ENCODE measurements at regions not wholly inside any gene's neighbourhood (a gene's known extent, or its start where the extent isn't known, plus 50 kb on each side); places are given as distances from the start of the nearest gene placed in this dataset.

- TF ChIP-seq ZNF462 (CRISPR knock-in tag; IDR thresholded peaks at IDR 0.05) (no peak), CTCF (conservative IDR thresholded peaks at IDR 0.05; ENCODE audit: low read depth in 2 of 2) (no peak), ZNF331 (CRISPR knock-in tag; IDR thresholded peaks at IDR 0.05; ENCODE audit: low read depth) (no peak), NANOG (IDR thresholded peaks at IDR 0.05; ENCODE audit: borderline replicate concordance) (no peak)
Observed at GRCh38 chr10:28997734-28998133, 291.1 kb upstream of the LYZL1 start (continued).

- Mint-ChIP-seq H3K27ac (no peak overlapping the region), H3K4me1 (no peaks in the 10 kb centered on the region), H3K36me3 (ENCODE audit: low read depth) (0 out of 3 replicates have a peak, but pooled peaks cover under 1% of the 10 kb centered on the region), H3K9me3 (peaks cover 3% of the 10 kb centered on the region; the same call in 1 of the 3 replicates), H3K27me3 (ENCODE audit: insufficient read depth, low read depth, poor library complexity) (no peaks in the 10 kb centered on the region), H3K4me3 (no peak overlapping the region)
- H3K27ac ChIP-seq (ENCODE audit: low read depth) = no peak overlapping the region
- ATAC-seq (no peak), DNase-seq (ENCODE audit: low spot score) (no peak)
- no peak overlapping the region for H2AFZ ChIP-seq
- no peak overlapping the region for H3K4me3 ChIP-seq
- no peak overlapping the region for H3K4me2 ChIP-seq
- no peaks in the 10 kb centered on the region for H3K79me2 ChIP-seq (replicated peaks; ENCODE audit: insufficient read depth)
- no peaks in the 10 kb centered on the region for H3K9me2 ChIP-seq (ENCODE audit: insufficient read depth)
- no peaks in the 10 kb centered on the region for H4K20me1 ChIP-seq (replicated peaks; ENCODE audit: insufficient read depth)
- H3K4me1 ChIP-seq (ENCODE audit: insufficient read depth) = no peaks in the 10 kb centered on the region
- no peaks in the 10 kb centered on the region for H3K36me3 ChIP-seq (ENCODE audit: insufficient read depth)
- H3K27me3 ChIP-seq (ENCODE audit: insufficient read depth) = no peaks in the 10 kb centered on the region
- H3F3A ChIP-seq (replicated peaks; ENCODE audit: low read depth) = no peaks in the 10 kb centered on the region
- no peak for TF ChIP-seq STAT1 (IDR thresholded peaks at IDR 0.05; ENCODE audit: unreplicated experiment)
- no peak for TF ChIP-seq POLR2AphosphoS5 (IDR thresholded peaks at IDR 0.05; ENCODE audit: low read depth)
- no peak for TF ChIP-seq REST (IDR thresholded peaks at IDR 0.05; ENCODE audit: unreplicated experiment)
- TF ChIP-seq CREB1 (CRISPR knock-in tag; IDR thresholded peaks at IDR 0.05; ENCODE audit: low read depth) = no peak
Observed at GRCh38 chr10:29001801-29002200, 287.1 kb upstream of the LYZL1 start.

All from GM23338 (cell line).